ENCODE measurements at regions not wholly inside any gene's neighbourhood (a gene's known extent, or its start where the extent isn't known, plus 50 kb on each side); places are given as distances from the start of the nearest gene placed in this dataset.

DNA sequence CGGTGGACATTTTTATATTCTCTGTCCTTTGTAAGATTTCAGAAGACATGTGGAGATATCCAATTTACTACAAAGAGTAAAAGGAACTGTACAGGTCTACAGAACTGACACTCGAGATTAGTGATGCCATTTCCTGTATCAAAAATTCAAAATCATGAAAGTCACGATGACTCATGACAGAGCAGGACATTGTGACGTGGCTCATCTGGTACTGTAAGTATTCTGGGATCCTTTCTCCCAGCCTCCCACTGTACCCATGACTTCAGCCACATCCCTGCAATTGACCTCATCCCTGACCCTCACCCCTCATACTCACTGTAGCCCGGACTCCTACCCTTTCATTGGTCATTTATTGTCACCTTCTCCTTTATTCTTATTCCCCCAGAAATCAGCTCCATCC is 736.5 kb downstream of the EPHA4 start:
- no peak overlapping the region for H3K4me3 ChIP-seq
- peaks cover 0 to 8% (median 0%) of the 10 kb centered on the region in 4 donors for H3K27me3 ChIP-seq
- no peak for DNase-seq
- no peaks in the 10 kb centered on the region for H3K4me1 ChIP-seq
- 53 to 72% methylated on average over 5 of the region's 5 CpGs for whole genome bisulfite sequencing, 2 donors
- no peaks in the 10 kb centered on the region for H3K36me3 ChIP-seq
- H3K27ac ChIP-seq: no peak overlapping the region
- no peaks in the 10 kb centered on the region for H3K9me3 ChIP-seq
- TF ChIP-seq, protein P1, sequence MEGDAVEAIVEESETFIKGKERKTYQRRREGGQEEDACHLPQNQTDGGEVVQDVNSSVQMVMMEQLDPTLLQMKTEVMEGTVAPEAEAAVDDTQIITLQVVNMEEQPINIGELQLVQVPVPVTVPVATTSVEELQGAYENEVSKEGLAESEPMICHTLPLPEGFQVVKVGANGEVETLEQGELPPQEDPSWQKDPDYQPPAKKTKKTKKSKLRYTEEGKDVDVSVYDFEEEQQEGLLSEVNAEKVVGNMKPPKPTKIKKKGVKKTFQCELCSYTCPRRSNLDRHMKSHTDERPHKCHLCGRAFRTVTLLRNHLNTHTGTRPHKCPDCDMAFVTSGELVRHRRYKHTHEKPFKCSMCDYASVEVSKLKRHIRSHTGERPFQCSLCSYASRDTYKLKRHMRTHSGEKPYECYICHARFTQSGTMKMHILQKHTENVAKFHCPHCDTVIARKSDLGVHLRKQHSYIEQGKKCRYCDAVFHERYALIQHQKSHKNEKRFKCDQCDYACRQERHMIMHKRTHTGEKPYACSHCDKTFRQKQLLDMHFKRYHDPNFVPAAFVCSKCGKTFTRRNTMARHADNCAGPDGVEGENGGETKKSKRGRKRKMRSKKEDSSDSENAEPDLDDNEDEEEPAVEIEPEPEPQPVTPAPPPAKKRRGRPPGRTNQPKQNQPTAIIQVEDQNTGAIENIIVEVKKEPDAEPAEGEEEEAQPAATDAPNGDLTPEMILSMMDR (IDR thresholded peaks at IDR 0.05): no peak
- TF ChIP-seq POLR2A (IDR thresholded peaks at IDR 0.05): no peak
- intact Hi-C loops (cut with DNase I): no loop called here

DNA sequence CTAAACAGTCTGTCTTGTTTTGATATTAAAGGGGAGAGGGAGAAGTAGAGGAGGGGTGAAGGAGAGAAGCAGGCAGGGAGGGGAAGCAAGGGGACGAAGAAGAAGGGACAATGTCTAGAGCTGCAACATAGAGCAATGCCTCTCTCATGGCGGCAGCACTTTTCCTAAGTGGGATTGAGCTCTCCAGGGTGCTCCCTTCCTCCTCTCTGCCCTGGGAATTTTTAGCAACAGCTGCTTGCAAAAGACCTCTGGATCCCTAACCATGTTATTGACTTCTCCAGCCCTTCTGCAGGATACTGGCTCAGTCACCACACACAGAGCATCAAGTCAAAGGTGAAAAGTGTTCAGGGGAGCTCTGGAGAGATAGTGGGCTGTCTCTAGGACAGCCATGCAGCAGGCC is 734.9 kb downstream of the EPHA4 start:
- Histone ChIP-seq H3K4me1 (no peaks in the 10 kb centered on the region), H3K27me3 (peaks cover 0 to 8% (median 0%) of the 10 kb centered on the region in 4 donors), H3K36me3 (no peaks in the 10 kb centered on the region), H3K27ac (no peak overlapping the region), H3K9me3 (no peaks in the 10 kb centered on the region), H3K4me3 (no peak overlapping the region)
- no peak for DNase-seq
- intact Hi-C loops (cut with DNase I): no loop called here
- TF ChIP-seq, protein P1 (IDR thresholded peaks at IDR 0.05): no peak
- no peak for TF ChIP-seq POLR2A (IDR thresholded peaks at IDR 0.05)
- 63 to 79% methylated on average over 2 of the region's 2 CpGs for WGBS, 2 donors

DNA sequence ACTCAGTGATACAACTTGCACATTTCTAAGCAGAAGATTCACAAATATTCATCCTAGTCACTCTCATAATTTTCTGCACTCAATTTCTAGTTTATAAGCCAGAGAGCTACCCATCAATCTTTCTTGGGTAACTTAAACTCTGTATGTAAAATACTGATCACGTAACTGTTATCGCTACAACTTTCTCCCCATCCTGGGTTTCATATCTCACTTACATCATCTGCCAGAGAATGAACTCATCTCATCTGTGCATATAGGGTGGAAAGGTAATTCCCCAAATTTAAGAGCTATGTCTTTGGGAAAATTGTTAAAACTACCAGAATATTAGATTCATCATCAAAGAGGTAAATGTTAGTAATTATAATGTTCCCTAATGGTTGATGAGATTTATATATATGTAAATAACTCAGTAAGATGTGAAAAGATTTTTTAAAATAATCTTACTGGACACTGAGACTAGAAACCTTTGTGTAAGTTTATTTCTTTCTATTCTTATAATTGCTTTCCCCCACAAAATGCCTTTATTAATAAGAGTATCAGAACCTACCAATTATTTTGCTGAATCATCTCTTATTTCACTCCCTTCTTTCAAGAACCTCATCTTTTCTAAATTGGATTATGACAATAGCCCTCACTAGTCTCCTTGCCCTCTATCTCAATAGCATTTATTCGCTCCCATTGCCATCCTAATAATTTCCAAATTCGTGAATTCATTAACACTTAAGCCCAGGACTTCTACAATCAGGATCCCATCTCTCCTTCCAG is 729.0 kb downstream of the EPHA4 start:
- Histone ChIP-seq H3K36me3 (no peaks in the 10 kb centered on the region), H3K27ac (no peak overlapping the region), H3K4me1 (peaks cover 0 to 6% (median 0%) of the 10 kb centered on the region in 3 donors), H3K27me3 (peaks cover 0 to 6% (median 0%) of the 10 kb centered on the region in 4 donors), H3K4me3 (no peak overlapping the region), H3K9me3 (no peaks in the 10 kb centered on the region)
- DNase-seq: no peak
- TF ChIP-seq, protein P1 (IDR thresholded peaks at IDR 0.05): no peak
- no peak for TF ChIP-seq POLR2A (IDR thresholded peaks at IDR 0.05)
- intact Hi-C loops (cut with DNase I): no loop called here
- 79 to 84% methylated on average over 4 of the region's 4 CpGs for WGBS, 2 donors

- H3K27ac ChIP-seq: no peak overlapping the region
- intact Hi-C loops (cut with DNase I): no loop called here
- H3K36me3 ChIP-seq: no peaks in the 10 kb centered on the region
- no peak for TF ChIP-seq POLR2A (IDR thresholded peaks at IDR 0.05)
- TF ChIP-seq, protein P1 (IDR thresholded peaks at IDR 0.05): no peak
- no peak for DNase-seq
- H3K9me3 ChIP-seq: peaks cover 0 to 3% (median 0%) of the 10 kb centered on the region in 3 donors
- H3K4me3 ChIP-seq: no peak overlapping the region
- H3K27me3 ChIP-seq: peaks cover 0 to 3% (median 0%) of the 10 kb centered on the region in 4 donors
- WGBS, 2 donors: 0 to 89% methylated on average over 1 of the region's 1 CpG
- peaks cover 0 to 6% (median 0%) of the 10 kb centered on the region in 3 donors for H3K4me1 ChIP-seq
Measured at GRCh38 chr2:220845766-220846273, 726.3 kb downstream of the EPHA4 start.

DNA sequence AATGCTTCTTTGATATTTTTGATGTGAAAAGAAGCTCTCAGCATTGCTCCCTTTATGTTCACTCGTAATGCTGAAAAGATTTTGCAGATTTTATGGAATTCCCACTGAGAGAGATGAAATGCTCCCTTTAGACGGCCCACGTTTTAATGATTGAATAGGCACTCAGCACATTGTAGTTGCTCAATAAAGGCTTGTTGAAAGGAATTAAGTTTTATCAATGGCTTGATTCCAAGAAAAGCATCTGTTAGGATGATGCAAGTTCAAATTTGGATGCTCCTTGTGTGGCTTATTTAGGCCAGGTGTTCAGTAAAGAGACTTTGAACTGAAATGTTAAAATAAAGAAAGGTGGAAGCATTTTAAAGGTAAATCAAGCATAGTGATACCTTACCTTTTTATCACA is 725.1 kb downstream of the EPHA4 start:
- intact Hi-C loops (cut with DNase I): no loop called here
- H3K27ac ChIP-seq: no peak overlapping the region
- H3K4me3 ChIP-seq: no peak overlapping the region
- peaks cover 0 to 3% (median 0%) of the 10 kb centered on the region in 3 donors for H3K9me3 ChIP-seq
- H3K4me1 ChIP-seq: peaks cover 0 to 6% (median 0%) of the 10 kb centered on the region in 3 donors
- no peaks in the 10 kb centered on the region for H3K36me3 ChIP-seq
- peaks cover 0 to 3% (median 0%) of the 10 kb centered on the region in 4 donors for H3K27me3 ChIP-seq
- TF ChIP-seq, protein P1 (IDR thresholded peaks at IDR 0.05): no peak
- no peak for TF ChIP-seq POLR2A (IDR thresholded peaks at IDR 0.05)
- DNase-seq: no peak
- 73 to 81% methylated on average over 3 of the region's 3 CpGs for WGBS, 2 donors
